Activated CD4-positive, alpha-beta T cell treated with anti-CD3 and anti-CD28 coated beads, Interleukin-2, amount 50 U/mL, for 24 hours (primary cell): ENCODE measurements at regions not wholly inside any gene's neighbourhood (a gene's known extent, or its start where the extent isn't known, plus 50 kb on each side); places are given as distances from the start of the nearest gene placed in this dataset.
"Not testable (repeated sequence)": the region's sequence is repeated elsewhere in the genome, so short reads cannot be mapped to it uniquely, and the experiment has no call there.

Experiments
- DNase-seq, 2 donors: peaks; one replicate each; pipeline ENCODE4 v3.0.0-alpha.2; 2020; ENCODE audit warnings: low read depth in 1 of 2, low spot score in 1 of 2

GRCh38 chr6:15193451-15193850, 52.4 kb upstream of the JARID2 start:
- DNase-seq = not testable (repeated sequence)

DNA sequence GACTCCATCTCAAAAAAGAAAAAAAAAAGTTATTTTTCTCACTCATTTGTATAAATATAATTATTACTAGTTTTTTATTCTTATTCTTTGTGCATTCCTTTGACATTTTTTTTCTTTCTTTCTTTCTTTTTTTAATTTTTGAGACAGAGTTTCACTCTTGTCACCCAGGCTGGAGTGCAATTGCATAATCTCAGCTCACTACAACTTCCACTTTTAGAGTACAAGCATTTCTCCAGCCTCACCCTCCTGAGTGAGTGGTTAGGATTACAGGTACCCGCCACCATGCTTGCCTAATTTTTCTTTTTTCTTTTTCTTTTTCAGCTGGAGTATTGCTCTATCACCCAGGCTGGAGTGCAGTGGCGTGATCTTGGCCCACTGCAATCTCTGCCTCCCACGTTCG, 51.4 kb upstream of the JARID2 start:
- no peak for DNase-seq
